ENCODE measurements at regions not wholly inside any gene's neighbourhood (a gene's known extent, or its start where the extent isn't known, plus 50 kb on each side); places are given as distances from the start of the nearest gene placed in this dataset.

- DNase-seq, result no peak
Observed at GRCh38 chr2:88834376-88834775, 142.9 kb downstream of the RPIA start.

- DNase-seq, result no peak
Observed at GRCh38 chr2:88834866-88835265, 143.4 kb downstream of the RPIA start.

- no peak for DNase-seq
Observed at GRCh38 chr2:88835726-88836125, 144.3 kb downstream of the RPIA start.

GRCh38 chr2:88836351-88836750 is 144.9 kb downstream of the RPIA start:
- no peak for DNase-seq

GRCh38 chr2:88837511-88838160 is 146.2 kb downstream of the RPIA start:
- no peak for DNase-seq

GRCh38 chr2:88838165-88838635 is 146.7 kb downstream of the RPIA start:
- DNase-seq, result peak in 1 of 2 experiments; percentile 15

- DNase-seq, result no peak
Observed at GRCh38 chr2:88841224-88841929, 149.9 kb downstream of the RPIA start.

GRCh38 chr2:88842656-88843460 is 151.4 kb downstream of the RPIA start:
- no peak for DNase-seq

GRCh38 chr2:88843651-88844050 is 152.2 kb downstream of the RPIA start:
- DNase-seq, result no peak

GRCh38 chr2:88844960-88845359 is 153.5 kb downstream of the RPIA start:
- DNase-seq, result no peak

- no peak for DNase-seq
Observed at GRCh38 chr2:88845772-88846661, 154.5 kb downstream of the RPIA start.

- DNase-seq, result no peak
Observed at GRCh38 chr2:88852753-88853402, 161.4 kb downstream of the RPIA start.

GRCh38 chr2:88853403-88853790 is 161.9 kb downstream of the RPIA start:
- DNase-seq, result no peak

- no peak for DNase-seq
Observed at GRCh38 chr2:88854528-88854927, 163.1 kb downstream of the RPIA start.

- DNase-seq, result no peak
Observed at GRCh38 chr2:88855620-88856408, 164.3 kb downstream of the RPIA start.

- no peak for DNase-seq
Observed at GRCh38 chr2:88856409-88857135, 165.1 kb downstream of the RPIA start.

- no peak for DNase-seq
Observed at GRCh38 chr2:88857274-88857741, 165.8 kb downstream of the RPIA start.

GRCh38 chr2:88857951-88858411 is 166.5 kb downstream of the RPIA start:
- no peak for DNase-seq

GRCh38 chr2:88859461-88859860 is 168.0 kb downstream of the RPIA start:
- DNase-seq, result no peak

- DNase-seq, result no peak
Observed at GRCh38 chr2:88860421-88861075, 169.1 kb downstream of the RPIA start.
